ENCODE measurements at regions not wholly inside any gene's neighbourhood (a gene's known extent, or its start where the extent isn't known, plus 50 kb on each side); places are given as distances from the start of the nearest gene placed in this dataset.

DNA sequence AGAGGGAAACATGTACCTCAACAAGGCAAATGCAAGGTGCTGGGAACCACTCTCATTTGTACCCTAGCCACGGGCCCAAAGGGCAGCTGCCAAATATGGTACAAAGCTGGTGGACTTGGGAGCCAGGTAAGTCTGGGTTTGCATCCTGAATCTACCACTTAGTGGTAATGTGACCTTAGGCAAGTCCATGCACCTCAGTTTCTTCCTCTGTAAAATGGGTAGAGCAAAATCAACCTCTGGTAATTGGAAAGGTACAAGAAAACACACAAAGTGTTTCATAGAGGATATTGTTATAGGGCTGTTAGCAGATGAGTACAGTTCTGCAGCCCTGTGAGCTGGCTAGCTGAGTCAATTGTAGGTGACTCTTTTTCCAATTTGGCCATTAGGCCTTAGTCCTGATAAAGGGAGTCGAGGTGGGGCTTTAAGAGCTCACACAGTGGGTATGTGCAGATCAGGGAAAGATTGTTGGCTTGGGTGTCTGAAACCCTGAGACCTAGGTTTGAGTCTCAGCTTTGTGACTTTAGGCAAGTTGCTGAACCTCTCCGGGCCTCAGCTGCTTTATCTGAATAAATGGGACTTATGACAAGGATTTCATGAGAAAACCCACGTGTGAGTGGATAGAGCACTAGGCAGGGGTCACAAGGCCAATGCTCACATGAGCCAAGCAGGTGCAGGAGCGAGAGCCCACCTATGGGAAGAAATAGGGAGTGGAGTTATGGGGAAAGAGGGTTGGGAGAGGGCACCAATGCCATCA is 121.3 kb upstream of the GDF10 start:
- TF ChIP-seq, protein P1, sequence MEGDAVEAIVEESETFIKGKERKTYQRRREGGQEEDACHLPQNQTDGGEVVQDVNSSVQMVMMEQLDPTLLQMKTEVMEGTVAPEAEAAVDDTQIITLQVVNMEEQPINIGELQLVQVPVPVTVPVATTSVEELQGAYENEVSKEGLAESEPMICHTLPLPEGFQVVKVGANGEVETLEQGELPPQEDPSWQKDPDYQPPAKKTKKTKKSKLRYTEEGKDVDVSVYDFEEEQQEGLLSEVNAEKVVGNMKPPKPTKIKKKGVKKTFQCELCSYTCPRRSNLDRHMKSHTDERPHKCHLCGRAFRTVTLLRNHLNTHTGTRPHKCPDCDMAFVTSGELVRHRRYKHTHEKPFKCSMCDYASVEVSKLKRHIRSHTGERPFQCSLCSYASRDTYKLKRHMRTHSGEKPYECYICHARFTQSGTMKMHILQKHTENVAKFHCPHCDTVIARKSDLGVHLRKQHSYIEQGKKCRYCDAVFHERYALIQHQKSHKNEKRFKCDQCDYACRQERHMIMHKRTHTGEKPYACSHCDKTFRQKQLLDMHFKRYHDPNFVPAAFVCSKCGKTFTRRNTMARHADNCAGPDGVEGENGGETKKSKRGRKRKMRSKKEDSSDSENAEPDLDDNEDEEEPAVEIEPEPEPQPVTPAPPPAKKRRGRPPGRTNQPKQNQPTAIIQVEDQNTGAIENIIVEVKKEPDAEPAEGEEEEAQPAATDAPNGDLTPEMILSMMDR (IDR thresholded peaks at IDR 0.05; ENCODE audit: low read length) = no peak
- no peak for TF ChIP-seq EZH2 (IDR thresholded peaks at IDR 0.05; ENCODE audit: borderline replicate concordance, low read length)
